RCC 7860 (cell line): ENCODE measurements at regions not wholly inside any gene's neighbourhood (a gene's known extent, or its start where the extent isn't known, plus 50 kb on each side); places are given as distances from the start of the nearest gene placed in this dataset.
"Not testable (repeated sequence)": the region's sequence is repeated elsewhere in the genome, so short reads cannot be mapped to it uniquely, and the experiment has no call there.

Experiments
- DNase-seq: peaks from one replicate; pipeline ENCODE4 v3.0.0-alpha.2; 2015; ENCODE audit warnings: low spot score
- FAIRE-seq: peaks from 2 replicates; lab custom pipeline; 2012; peaks lifted over from hg19 to GRCh38; lab: Jason Lieb, UNC

- no peak for DNase-seq
- FAIRE-seq, result no peak
Measured at GRCh38 chr7:68247126-68247525, 1250.5 kb downstream of the TYW1 start.

GRCh38 chr7:68247571-68247970 is 1250.9 kb downstream of the TYW1 start:
- DNase-seq, result no peak
- no peak for FAIRE-seq

- FAIRE-seq, result no peak
- DNase-seq, result no peak
Measured at GRCh38 chr7:68248973-68249372, 1252.3 kb downstream of the TYW1 start.

GRCh38 chr7:68249611-68250010 is 1253.0 kb downstream of the TYW1 start:
- FAIRE-seq (no peak), DNase-seq (no peak)

GRCh38 chr7:68250143-68250542 is 1253.5 kb downstream of the TYW1 start:
- no peak for FAIRE-seq
- DNase-seq, result no peak

GRCh38 chr7:68254815-68255214 is 1258.2 kb downstream of the TYW1 start:
- FAIRE-seq, DNase-seq: not testable (repeated sequence)

- FAIRE-seq (no peak), DNase-seq (no peak)
Measured at GRCh38 chr7:68256295-68256694, 1259.7 kb downstream of the TYW1 start.

- no peak for DNase-seq
- no peak for FAIRE-seq
Measured at GRCh38 chr7:68258609-68259008, 1262.0 kb downstream of the TYW1 start.

GRCh38 chr7:68265258-68265657 is 1268.6 kb downstream of the TYW1 start:
- DNase-seq, result no peak
- FAIRE-seq, result no peak

- FAIRE-seq (no peak), DNase-seq (no peak)
Measured at GRCh38 chr7:68266004-68266579, 1269.5 kb downstream of the TYW1 start.

GRCh38 chr7:68267486-68267885 is 1270.9 kb downstream of the TYW1 start:
- no peak for DNase-seq
- no peak for FAIRE-seq

GRCh38 chr7:68269405-68269804 is 1272.8 kb downstream of the TYW1 start:
- FAIRE-seq, result peak; percentile 88
- peak; percentile 83 for DNase-seq

GRCh38 chr7:68272507-68272906 is 1275.9 kb downstream of the TYW1 start:
- DNase-seq (no peak), FAIRE-seq (no peak)

GRCh38 chr7:68276725-68277124 is 1280.1 kb downstream of the TYW1 start:
- DNase-seq (no peak), FAIRE-seq (no peak)

GRCh38 chr7:68279827-68280400 is 1283.3 kb downstream of the TYW1 start:
- no peak for FAIRE-seq
- DNase-seq, result no peak

- DNase-seq (no peak), FAIRE-seq (no peak)
Measured at GRCh38 chr7:68280931-68281330, 1284.3 kb downstream of the TYW1 start.

GRCh38 chr7:68288144-68288593 is 1291.5 kb downstream of the TYW1 start:
- DNase-seq (no peak), FAIRE-seq (no peak)

- DNase-seq (no peak), FAIRE-seq (no peak)
Measured at GRCh38 chr7:68291710-68292109, 1295.1 kb downstream of the TYW1 start.

GRCh38 chr7:68295386-68295785 is 1298.8 kb downstream of the TYW1 start:
- FAIRE-seq (no peak), DNase-seq (no peak)

- DNase-seq, result no peak
- FAIRE-seq, result no peak
Measured at GRCh38 chr7:68304536-68304935, 1293.7 kb upstream of the AUTS2 start.

GRCh38 chr7:68306692-68307107 is 1291.6 kb upstream of the AUTS2 start:
- no peak for FAIRE-seq
- DNase-seq, result no peak

GRCh38 chr7:68309271-68309670 is 1289.0 kb upstream of the AUTS2 start:
- DNase-seq, result no peak
- no peak for FAIRE-seq

GRCh38 chr7:68309806-68310205 is 1288.5 kb upstream of the AUTS2 start:
- peak; percentile 26 for DNase-seq
- no peak for FAIRE-seq
